Fibroblast of the aortic adventitia (primary cell): ENCODE measurements at regions not wholly inside any gene's neighbourhood (a gene's known extent, or its start where the extent isn't known, plus 50 kb on each side); places are given as distances from the start of the nearest gene placed in this dataset.

Experiments
- DNase-seq: peaks from one replicate; pipeline ENCODE4 v3.0.0-alpha.2; 2010; ENCODE audit warnings: low read depth
- H3K4me3 ChIP-seq: 2 replicates; pipeline ENCODE4 v1.5.1; 2011; ENCODE audit warnings: low read depth, mild to moderate bottlenecking, control low read depth, low read length, moderate library complexity
- CTCF ChIP-seq: IDR thresholded peaks from 2 replicates; pipeline ENCODE4 v1.5.1; 2011; ENCODE audit warnings: mild to moderate bottlenecking, low read length, control low read depth, inconsistent platforms; ENCODE audit not compliant: insufficient read depth

GRCh38 chr1:81607924-81608323, 192.8 kb upstream of the ADGRL2 start:
- no peak overlapping the region for H3K4me3 ChIP-seq
- TF ChIP-seq CTCF = no peak
- no peak for DNase-seq

GRCh38 chr1:81607086-81607485, 193.6 kb upstream of the ADGRL2 start:
- no peak overlapping the region for H3K4me3 ChIP-seq
- no peak for TF ChIP-seq CTCF
- DNase-seq = no peak

GRCh38 chr1:81606656-81607055, 194.1 kb upstream of the ADGRL2 start:
- no peak for TF ChIP-seq CTCF

GRCh38 chr1:81605023-81605422, 195.7 kb upstream of the ADGRL2 start:
- no peak for DNase-seq
- TF ChIP-seq CTCF = no peak
- H3K4me3 ChIP-seq = no peak overlapping the region

More at GRCh38 chr1:81606656-81607055, 194.1 kb upstream of the ADGRL2 start:
- H3K4me3 ChIP-seq = no peak overlapping the region
- no peak for DNase-seq

GRCh38 chr1:81600878-81601622, 199.7 kb upstream of the ADGRL2 start:
- no peak for TF ChIP-seq CTCF
- DNase-seq = no peak
- H3K4me3 ChIP-seq = no peak overlapping the region

GRCh38 chr1:81600363-81600762, 200.4 kb upstream of the ADGRL2 start:
- H3K4me3 ChIP-seq = no peak overlapping the region
- TF ChIP-seq CTCF = no peak

GRCh38 chr1:81598623-81599022, 202.1 kb upstream of the ADGRL2 start:
- no peak overlapping the region for H3K4me3 ChIP-seq
- TF ChIP-seq CTCF = no peak
- no peak for DNase-seq

More at GRCh38 chr1:81600363-81600762, 200.4 kb upstream of the ADGRL2 start:
- no peak for DNase-seq
